ENCODE measurements at regions not wholly inside any gene's neighbourhood (a gene's known extent, or its start where the extent isn't known, plus 50 kb on each side); places are given as distances from the start of the nearest gene placed in this dataset.
"Not testable (repeated sequence)": the region's sequence is repeated elsewhere in the genome, so short reads cannot be mapped to it uniquely, and the experiment has no call there.

DNA sequence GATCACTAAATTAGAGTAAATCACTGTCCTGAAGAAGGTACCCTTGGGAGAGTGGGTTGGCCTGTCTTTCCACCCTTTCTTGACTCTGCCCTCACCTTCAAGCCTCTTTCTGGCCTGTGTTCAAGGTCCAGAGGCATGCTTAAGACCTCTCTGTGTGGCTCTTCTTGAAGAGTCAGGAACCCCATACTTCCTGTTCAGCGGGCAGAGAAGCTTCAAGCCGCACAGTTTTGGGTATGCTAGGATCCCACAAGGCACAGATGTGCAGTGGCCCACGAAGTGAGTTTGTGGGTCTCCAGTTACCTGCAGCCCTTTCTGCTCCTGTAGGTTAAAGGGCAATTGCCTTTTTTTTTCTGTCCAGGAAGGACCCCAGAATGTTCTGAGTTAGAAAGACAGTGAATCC lies 185.4 kb downstream of the FAM72C start:
- H3K9me3 ChIP-seq; intact Hi-C loops (cut with DNase I); DNase-seq (ENCODE audit: low spot score in 2 of 2); H3K27me3 ChIP-seq; H3K27ac ChIP-seq; H3K36me3 ChIP-seq; H3K4me3 ChIP-seq; H3K4me1 ChIP-seq: not testable (repeated sequence)

DNA sequence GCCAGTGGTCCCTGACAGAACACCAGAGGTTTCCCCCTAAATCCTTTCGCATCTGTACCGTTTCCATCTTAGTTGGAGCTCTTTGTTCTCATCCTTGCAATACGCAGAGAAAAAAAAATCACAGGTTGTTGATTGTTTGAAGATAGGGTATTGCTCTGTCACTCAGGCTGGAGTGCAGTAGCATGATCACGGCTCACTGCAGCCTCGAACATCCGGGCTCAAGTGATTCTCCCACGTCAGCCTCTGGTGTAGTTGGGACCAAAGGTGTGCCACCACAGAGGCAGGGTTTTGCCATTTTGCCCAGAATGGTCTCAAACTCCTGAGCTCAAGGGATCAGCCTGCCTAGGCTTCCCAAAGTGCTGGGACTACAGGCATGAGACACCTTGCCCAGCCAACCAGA lies 185.9 kb downstream of the FAM72C start:
- DNase-seq (ENCODE audit: low spot score in 2 of 2); intact Hi-C loops (cut with DNase I); H3K9me3 ChIP-seq; H3K4me3 ChIP-seq; H3K36me3 ChIP-seq; H3K27me3 ChIP-seq; H3K27ac ChIP-seq; H3K4me1 ChIP-seq: not testable (repeated sequence)

DNA sequence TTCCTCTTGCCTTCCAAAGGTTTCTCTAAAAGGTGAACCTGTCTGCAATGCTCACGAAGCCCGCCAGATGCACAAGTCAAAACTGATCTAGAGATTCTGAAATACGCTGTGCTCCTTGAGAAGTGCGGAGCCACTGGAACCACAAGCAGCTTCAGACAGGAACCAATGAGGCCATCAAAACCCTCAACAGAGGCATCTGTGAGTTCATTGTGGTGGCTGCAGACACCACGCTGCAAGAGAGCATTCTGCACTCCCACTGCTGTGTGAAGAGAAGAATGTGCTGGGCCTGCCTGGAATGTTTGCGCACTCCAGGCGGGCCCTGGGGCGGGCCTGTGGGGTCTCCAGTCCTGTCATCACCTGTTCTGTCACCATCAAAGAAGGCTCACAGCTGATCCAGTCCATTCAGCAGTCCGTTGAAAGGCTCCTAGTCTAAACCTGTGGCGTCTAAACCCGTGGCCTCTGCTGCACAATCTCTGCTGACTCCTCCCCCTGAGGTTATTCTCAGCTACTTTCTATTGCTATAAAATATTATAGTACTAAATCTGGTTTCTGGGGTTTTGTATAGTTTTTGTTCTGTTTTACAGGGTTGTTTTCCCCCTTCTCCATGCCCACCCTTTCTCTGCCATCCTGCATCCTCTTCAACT lies 187.4 kb downstream of the FAM72C start:
- H3K9me3 ChIP-seq; H3K4me3 ChIP-seq; DNase-seq (ENCODE audit: low spot score in 2 of 2); H3K36me3 ChIP-seq; H3K27me3 ChIP-seq; intact Hi-C loops (cut with DNase I); H3K4me1 ChIP-seq; H3K27ac ChIP-seq: not testable (repeated sequence)

DNA sequence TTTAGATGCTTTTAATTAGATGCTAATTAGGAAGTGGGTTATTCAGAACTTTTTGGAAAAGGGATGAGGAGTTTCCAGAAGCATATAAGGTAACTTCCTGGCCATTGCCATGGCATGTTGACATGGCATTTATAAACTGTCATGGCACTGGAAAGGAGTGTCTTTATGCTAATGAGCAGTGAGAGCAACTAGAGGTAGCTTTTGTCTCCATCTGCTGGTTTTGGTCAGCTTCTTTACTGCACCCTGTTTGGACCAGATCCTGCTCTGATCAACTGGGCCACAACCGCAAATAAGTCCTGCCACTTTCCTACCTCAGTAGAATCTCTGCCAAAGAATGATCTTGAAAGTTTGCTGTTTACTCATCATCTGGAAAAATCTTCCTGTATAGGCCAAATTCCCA lies 193.6 kb downstream of the FAM72C start:
- intact Hi-C loops (cut with DNase I); H3K27ac ChIP-seq: not testable (repeated sequence)

DNA sequence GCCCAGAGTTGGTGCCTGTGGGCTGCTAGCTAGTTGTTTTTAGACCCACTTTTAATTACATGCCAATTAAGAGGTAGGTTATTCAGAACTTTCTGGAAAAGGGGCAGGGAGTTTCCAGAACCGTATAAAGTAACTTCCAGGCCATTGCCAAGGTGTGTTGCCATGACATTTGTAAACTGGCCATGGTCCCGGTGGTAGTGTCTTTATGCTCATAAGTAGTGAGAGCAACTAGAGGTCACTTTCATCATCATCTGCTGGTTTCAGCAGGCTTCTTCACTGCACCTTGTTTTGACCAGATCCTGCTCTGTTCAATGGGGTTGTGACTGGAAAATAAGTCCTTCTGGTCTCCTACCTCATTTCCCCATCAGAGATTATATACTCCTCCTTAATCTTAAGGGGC lies 207.0 kb downstream of the FAM72C start:
- H3K27ac ChIP-seq; intact Hi-C loops (cut with DNase I); H3K36me3 ChIP-seq: not testable (repeated sequence)

More for the DNA sequence above, 193.6 kb downstream of the FAM72C start:
- not testable (repeated sequence) for H3K4me1 ChIP-seq; DNase-seq (ENCODE audit: low spot score in 2 of 2); H3K9me3 ChIP-seq; H3K36me3 ChIP-seq; H3K27me3 ChIP-seq; H3K4me3 ChIP-seq

DNA sequence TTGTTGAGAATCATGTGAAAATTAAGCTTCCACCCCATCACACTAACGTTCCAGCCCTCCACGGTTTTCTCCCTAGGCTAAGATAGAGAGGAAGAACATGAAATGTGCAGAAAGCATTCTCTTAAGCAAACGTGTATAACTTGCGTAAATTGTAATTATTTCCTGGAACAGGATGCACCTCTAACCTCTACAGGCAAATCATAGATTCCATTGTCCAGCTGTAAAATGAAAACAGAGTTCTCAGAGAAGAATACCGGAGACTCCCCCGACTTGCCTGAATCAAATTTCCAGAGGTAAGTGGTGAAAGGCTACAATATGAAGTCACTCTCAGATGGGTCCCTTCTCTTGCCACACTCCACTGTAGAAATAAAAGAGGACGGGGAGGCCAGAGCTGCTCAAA lies 211.4 kb downstream of the FAM72C start:
- H3K36me3 ChIP-seq; H3K4me3 ChIP-seq; intact Hi-C loops (cut with DNase I); H3K9me3 ChIP-seq; H3K27me3 ChIP-seq; H3K4me1 ChIP-seq; DNase-seq (ENCODE audit: low spot score in 2 of 2); H3K27ac ChIP-seq: not testable (repeated sequence)

More for the DNA sequence above, 207.0 kb downstream of the FAM72C start:
- not testable (repeated sequence) for DNase-seq (ENCODE audit: low spot score in 2 of 2); H3K4me1 ChIP-seq; H3K4me3 ChIP-seq; H3K9me3 ChIP-seq; H3K27me3 ChIP-seq

DNA sequence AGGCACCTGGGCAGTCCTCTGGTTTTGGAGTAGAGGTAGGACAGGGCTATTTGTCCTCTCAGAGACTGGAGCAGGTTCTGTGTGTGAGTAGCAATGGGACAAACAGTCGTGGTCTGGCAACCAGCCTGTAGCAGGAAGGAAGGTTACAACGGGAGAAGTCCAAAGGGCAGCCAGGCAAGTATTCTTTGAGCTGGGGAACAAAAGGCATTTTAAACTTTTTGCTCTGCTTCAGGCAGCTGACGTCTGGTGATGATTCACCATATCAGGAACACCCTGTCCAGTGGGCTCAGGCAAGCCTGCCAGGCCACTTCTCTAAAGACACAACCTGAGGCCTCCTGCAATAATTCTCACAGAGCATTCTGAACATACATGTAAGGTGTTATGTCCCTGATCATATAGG lies 215.8 kb downstream of the FAM72C start:
- H3K27ac ChIP-seq; H3K27me3 ChIP-seq; H3K36me3 ChIP-seq; intact Hi-C loops (cut with DNase I); H3K4me1 ChIP-seq; H3K4me3 ChIP-seq; H3K9me3 ChIP-seq: not testable (repeated sequence)
- DNase-seq (ENCODE audit: low spot score in 2 of 2), result peak in 1 of 2 donors; percentile 67

DNA sequence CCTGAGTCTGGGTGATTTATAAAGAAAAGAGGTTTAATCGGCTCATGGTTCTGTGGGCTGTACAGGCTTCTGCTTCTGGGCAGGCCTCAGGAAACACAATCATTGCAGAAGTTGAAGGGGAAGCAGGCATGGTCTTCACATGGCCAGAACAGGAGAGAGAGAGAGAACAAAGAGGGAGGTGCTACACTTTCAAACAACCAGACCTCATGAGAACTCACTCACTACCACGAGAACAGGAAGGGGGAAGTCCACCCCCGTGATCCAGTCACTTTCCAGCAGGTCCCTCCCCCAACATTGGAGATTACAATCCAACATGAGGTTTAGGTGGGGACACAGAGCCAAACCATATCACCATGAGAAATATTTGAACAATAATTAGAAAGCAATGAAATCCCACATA lies 222.9 kb downstream of the FAM72C start:
- intact Hi-C loops (cut with DNase I), result no loop called here
- H3K4me3 ChIP-seq, result no peak overlapping the region
- no peaks in the 10 kb centered on the region for H3K36me3 ChIP-seq
- peak in 1 of 2 donors; percentile 64 for DNase-seq (ENCODE audit: low spot score in 2 of 2)
- TF ChIP-seq, protein P1, sequence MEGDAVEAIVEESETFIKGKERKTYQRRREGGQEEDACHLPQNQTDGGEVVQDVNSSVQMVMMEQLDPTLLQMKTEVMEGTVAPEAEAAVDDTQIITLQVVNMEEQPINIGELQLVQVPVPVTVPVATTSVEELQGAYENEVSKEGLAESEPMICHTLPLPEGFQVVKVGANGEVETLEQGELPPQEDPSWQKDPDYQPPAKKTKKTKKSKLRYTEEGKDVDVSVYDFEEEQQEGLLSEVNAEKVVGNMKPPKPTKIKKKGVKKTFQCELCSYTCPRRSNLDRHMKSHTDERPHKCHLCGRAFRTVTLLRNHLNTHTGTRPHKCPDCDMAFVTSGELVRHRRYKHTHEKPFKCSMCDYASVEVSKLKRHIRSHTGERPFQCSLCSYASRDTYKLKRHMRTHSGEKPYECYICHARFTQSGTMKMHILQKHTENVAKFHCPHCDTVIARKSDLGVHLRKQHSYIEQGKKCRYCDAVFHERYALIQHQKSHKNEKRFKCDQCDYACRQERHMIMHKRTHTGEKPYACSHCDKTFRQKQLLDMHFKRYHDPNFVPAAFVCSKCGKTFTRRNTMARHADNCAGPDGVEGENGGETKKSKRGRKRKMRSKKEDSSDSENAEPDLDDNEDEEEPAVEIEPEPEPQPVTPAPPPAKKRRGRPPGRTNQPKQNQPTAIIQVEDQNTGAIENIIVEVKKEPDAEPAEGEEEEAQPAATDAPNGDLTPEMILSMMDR (IDR thresholded peaks at IDR 0.05), result no peak
- H3K4me1 ChIP-seq, result no peaks in the 10 kb centered on the region
- H3K9me3 ChIP-seq, result no peaks in the 10 kb centered on the region
- H3K27me3 ChIP-seq, result no peaks in the 10 kb centered on the region
- no peak overlapping the region for H3K27ac ChIP-seq

DNA sequence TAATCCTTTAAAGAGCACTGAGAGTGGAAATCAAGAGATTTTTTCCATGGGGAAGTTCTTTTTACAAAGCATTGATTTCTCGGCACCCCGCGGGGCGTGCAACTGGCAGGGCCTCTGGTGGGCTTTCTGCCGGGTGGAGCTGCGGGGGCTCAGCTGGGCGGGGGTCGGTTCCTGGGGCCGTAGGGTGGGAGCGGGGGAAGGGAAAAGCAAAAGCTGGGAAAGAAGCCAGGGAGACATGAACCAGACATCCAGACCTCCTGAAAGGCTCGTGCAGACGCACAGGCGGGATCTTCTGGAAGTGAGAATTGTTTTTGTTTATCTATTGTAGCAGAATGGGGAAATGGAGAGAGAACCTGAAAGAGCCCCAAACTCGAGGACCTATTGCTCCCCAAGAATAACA lies 235.2 kb downstream of the FAM72C start:
- Histone ChIP-seq H3K36me3 (no peaks in the 10 kb centered on the region), H3K4me1 (no peaks in the 10 kb centered on the region), H3K27ac (no peak overlapping the region), H3K4me3 (peak overlapping the region in 1 of 2 donors; percentile 17), H3K9me3 (no peaks in the 10 kb centered on the region), H3K27me3 (no peaks in the 10 kb centered on the region)
- intact Hi-C loops (cut with DNase I), result no loop called here
- no peak for DNase-seq (ENCODE audit: low spot score in 2 of 2)
- TF ChIP-seq, protein P1 (IDR thresholded peaks at IDR 0.05), result no peak

Measured in ascending aorta (tissue), 2 donors.